Neural cell (in vitro differentiated cells): ENCODE measurements at regions not wholly inside any gene's neighbourhood (a gene's known extent, or its start where the extent isn't known, plus 50 kb on each side); places are given as distances from the start of the nearest gene placed in this dataset.
"Not testable (repeated sequence)": the region's sequence is repeated elsewhere in the genome, so short reads cannot be mapped to it uniquely, and the experiment has no call there.

Experiments used
- CTCF ChIP-seq: fragments of 450-650 bp; IDR thresholded peaks from 2 replicates; pipeline ENCODE4 v1.5.1; 2014; ENCODE audit warnings: antibody characterized with exemption, mild to moderate bottlenecking, moderate library complexity; ENCODE audit not compliant: poor library complexity, severe bottlenecking
- EP300 ChIP-seq: fragments of 450-650 bp; conservative IDR thresholded peaks from 2 replicates; pipeline ENCODE4 v1.6.1; 2014; ENCODE audit warnings: antibody characterized with exemption, mild to moderate bottlenecking, moderate library complexity; ENCODE audit not compliant: poor library complexity, severe bottlenecking
- EZH2 ChIP-seq: fragments of 200-600, 300-800 bp; shearing (Covaris generic), sonication (generic); IDR thresholded peaks from 2 replicates; pipeline ENCODE4 v1.6.1; 2014; ENCODE audit warnings: antibody characterized with exemption, low read length, borderline replicate concordance, mild to moderate bottlenecking; ENCODE audit not compliant: insufficient read depth, poor library complexity, severe bottlenecking
- MXI1 ChIP-seq: fragments of 450-650 bp; conservative IDR thresholded peaks from 2 replicates; pipeline ENCODE4 v1.6.1; 2014; ENCODE audit warnings: antibody characterized with exemption, mild to moderate bottlenecking; ENCODE audit not compliant: poor library complexity, severe bottlenecking
- POLR2AphosphoS5 ChIP-seq: IDR thresholded peaks from 2 replicates; pipeline ENCODE4 v1.6.1; 2012
- RAD21 ChIP-seq: fragments of 450-650 bp; conservative IDR thresholded peaks from 2 replicates; pipeline ENCODE4 v1.6.1; 2014; ENCODE audit warnings: antibody characterized with exemption, mild to moderate bottlenecking, moderate library complexity
- REST ChIP-seq: IDR thresholded peaks from 2 replicates; pipeline ENCODE4 v1.6.1; 2012; ENCODE audit warnings: borderline replicate concordance
- SMC3 ChIP-seq: fragments of 450-650 bp; conservative IDR thresholded peaks from 2 replicates; pipeline ENCODE4 v1.6.1; 2014; ENCODE audit warnings: antibody characterized with exemption, mild to moderate bottlenecking, moderate library complexity; ENCODE audit not compliant: poor library complexity
- TAF1 ChIP-seq: IDR thresholded peaks from 2 replicates; pipeline ENCODE4 v1.6.1; 2012; ENCODE audit warnings: low read depth

GRCh38 chr1:146292424-146292823 lies 63.6 kb upstream of the NOTCH2NLA start:
- TF ChIP-seq CTCF, POLR2AphosphoS5, EP300, RAD21, EZH2, REST, TAF1, SMC3, MXI1: not testable (repeated sequence)
